ENCODE measurements at regions not wholly inside any gene's neighbourhood (a gene's known extent, or its start where the extent isn't known, plus 50 kb on each side); places are given as distances from the start of the nearest gene placed in this dataset.

DNA sequence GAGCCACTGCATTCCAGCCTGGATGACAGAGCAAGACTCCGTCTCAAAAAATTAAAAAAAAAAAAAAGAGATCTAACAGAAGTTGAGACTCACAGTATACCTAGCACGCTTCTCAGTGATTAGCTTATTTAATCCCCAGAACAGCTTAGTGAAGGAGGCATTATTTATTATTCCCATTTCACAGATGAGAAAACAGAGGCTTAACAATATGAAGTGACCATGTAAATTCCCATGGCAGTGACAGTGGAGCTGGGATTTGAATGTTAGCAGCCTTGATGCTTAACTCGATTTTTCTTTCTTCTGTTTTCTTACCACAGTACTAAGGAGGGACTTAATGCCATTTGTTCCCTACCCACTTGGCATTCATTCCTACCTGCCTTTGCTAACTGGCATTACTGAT, 89.9 kb upstream of the ZNF217 start:
- in situ Hi-C loops (cut with MboI; ENCODE audit: low pct_unique_long_range_greater_than_20kb, low sequenced_read_pairs, unreplicated experiment) = no loop called here
- DNase-seq (ENCODE audit: low spot score) = no peak
- TF ChIP-seq, protein P1, sequence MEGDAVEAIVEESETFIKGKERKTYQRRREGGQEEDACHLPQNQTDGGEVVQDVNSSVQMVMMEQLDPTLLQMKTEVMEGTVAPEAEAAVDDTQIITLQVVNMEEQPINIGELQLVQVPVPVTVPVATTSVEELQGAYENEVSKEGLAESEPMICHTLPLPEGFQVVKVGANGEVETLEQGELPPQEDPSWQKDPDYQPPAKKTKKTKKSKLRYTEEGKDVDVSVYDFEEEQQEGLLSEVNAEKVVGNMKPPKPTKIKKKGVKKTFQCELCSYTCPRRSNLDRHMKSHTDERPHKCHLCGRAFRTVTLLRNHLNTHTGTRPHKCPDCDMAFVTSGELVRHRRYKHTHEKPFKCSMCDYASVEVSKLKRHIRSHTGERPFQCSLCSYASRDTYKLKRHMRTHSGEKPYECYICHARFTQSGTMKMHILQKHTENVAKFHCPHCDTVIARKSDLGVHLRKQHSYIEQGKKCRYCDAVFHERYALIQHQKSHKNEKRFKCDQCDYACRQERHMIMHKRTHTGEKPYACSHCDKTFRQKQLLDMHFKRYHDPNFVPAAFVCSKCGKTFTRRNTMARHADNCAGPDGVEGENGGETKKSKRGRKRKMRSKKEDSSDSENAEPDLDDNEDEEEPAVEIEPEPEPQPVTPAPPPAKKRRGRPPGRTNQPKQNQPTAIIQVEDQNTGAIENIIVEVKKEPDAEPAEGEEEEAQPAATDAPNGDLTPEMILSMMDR (IDR thresholded peaks at IDR 0.05; ENCODE audit: extremely low read depth, insufficient read depth, missing control alignments) = no peak

DNA sequence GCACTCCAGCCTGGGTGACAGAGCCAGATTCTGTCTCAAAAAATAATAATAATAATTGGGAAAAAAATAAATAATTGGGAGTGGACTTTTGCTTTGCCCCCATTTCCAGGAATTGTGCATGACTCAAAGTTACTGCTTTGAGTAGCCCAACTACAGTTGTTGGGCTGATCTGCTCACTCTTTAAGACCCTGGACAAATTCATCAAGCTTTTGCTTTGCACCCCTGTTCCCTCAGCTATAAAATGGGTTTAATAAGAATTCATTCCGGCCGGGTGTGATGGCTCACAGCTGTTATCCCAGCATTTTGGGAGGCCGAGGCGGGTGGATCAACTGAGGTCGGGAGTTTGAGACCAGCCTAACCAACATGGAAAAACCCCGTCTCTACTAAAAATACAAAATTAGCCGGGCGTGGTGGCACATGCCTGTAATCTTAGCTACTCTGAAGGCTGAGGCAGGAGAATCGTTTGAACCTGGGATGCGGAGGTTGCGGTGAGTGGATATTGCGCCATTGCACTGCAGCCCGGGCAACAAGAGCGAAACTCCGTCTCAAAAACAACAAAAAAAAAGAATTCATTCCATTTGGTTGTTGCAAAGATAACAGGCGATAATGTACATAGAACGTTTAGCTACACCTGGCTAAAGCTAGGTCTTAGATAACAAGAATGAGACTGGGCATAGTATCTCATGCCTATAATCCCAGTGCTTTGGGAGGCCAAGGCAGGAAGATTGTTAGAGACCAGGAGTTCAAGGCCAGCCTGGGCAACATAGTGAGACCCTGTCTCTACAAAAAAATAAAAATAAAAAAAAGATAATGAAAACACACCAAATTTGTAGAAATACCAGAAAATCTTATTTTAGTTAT, 87.9 kb upstream of the ZNF217 start:
- no peak for DNase-seq (ENCODE audit: low spot score)
- TF ChIP-seq, protein P1 (IDR thresholded peaks at IDR 0.05; ENCODE audit: extremely low read depth, insufficient read depth, missing control alignments) = no peak
- in situ Hi-C loops (cut with MboI; ENCODE audit: low pct_unique_long_range_greater_than_20kb, low sequenced_read_pairs, unreplicated experiment) = no loop called here

DNA sequence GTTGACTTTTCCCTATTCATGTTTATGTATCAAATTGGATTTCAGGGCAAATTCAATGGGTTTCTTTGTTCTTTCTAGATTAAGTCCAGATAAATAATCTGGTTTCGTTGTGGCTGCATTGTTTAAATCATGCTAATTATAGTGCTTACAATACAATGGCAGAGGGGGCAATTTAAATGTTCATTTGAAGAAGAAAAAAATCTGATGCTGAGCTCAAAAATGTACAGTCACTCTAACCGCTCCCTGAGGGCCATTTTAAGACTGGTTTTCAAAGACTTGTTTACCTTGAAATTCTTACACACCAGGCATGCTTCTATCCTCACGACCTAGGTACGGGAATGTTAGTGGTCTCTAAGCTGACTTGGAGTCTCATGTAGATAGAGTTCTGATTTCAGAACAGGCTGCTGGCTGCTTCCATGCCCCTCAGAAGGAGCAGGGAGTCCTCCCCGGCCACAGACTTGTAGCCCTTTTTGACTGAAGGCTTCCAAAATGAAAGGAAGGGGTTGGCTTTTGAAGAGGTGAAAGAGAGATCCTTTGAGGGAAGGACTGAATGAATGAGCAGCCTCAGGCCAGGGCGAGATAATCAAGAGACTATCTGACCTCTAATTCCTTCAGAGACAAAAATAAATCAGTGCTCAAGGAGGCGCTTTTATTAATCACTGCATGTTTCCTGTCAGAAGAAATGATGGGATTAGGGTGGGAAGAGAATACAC, 86.1 kb upstream of the ZNF217 start:
- no peak for DNase-seq (ENCODE audit: low spot score)
- TF ChIP-seq, protein P1 (IDR thresholded peaks at IDR 0.05; ENCODE audit: extremely low read depth, insufficient read depth, missing control alignments) = no peak
- in situ Hi-C loops (cut with MboI; ENCODE audit: low pct_unique_long_range_greater_than_20kb, low sequenced_read_pairs, unreplicated experiment) = no loop called here

DNA sequence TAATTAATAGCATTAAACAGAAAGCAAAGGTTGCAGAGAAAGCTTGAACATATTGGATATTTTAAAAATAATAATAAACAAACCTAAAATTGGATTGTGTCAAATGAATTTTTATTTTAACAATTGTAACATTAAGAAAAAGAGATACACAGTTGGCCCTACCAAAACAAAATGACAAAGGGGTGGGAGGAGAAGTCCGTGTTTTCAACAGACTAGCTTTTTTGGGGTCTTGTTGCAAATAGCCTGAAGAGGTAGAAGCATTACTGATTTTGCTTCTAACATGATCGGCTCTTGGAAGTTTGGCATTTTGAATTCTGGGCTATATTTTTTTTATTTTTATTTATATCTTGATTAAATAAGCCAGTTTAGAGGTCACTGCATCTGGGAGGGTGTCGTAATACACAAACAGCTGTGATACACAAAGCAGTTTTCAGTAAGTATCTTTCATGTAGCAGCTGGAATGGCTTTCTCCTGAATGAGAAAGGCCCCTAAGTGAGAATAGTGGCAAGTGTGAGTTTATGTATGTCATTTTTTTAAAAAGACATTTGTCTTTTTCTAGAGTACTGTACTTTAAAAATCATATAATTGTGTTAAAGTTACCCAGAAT, 85.5 kb upstream of the ZNF217 start:
- in situ Hi-C loops (cut with MboI; ENCODE audit: low pct_unique_long_range_greater_than_20kb, low sequenced_read_pairs, unreplicated experiment) = no loop called here
- TF ChIP-seq, protein P1 (IDR thresholded peaks at IDR 0.05; ENCODE audit: extremely low read depth, insufficient read depth, missing control alignments) = no peak

DNA sequence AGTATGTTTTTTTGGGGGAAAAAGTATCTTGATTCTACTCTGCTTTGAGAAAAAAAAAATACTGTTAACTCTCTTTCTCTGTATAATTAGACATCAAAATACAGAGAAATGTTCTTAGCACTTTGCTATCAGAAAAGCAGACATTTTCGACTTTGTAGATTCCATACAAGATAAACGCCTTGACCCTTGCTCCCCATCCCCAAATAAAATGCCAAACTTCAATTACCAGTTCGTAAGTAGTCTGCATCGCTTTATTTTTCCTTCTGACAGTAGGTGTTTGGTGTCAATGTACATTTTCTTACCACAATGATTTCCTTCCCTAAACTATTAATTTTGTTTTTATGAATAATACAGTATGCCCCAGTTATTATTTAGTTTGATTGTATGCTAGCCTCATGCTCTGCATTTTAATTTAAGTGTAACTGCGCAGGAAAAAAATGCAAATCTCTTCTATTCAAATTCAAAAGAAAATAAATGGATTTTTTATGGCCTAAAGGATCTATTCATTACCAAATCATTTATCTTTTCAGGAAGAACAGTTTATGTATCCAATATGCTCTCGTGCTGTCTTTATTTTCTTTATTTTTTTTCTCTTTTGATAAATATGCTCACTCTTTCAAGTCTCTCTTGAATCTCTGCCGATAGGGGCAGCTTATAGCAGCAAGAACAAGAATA, 84.8 kb upstream of the ZNF217 start:
- in situ Hi-C loops (cut with MboI; ENCODE audit: low pct_unique_long_range_greater_than_20kb, low sequenced_read_pairs, unreplicated experiment) = no loop called here
- DNase-seq (ENCODE audit: low spot score) = no peak
- TF ChIP-seq, protein P1 (IDR thresholded peaks at IDR 0.05; ENCODE audit: extremely low read depth, insufficient read depth, missing control alignments) = no peak

More for the DNA sequence above, 85.5 kb upstream of the ZNF217 start:
- DNase-seq (ENCODE audit: low spot score) = no peak
